ENCODE measurements at regions not wholly inside any gene's neighbourhood (a gene's known extent, or its start where the extent isn't known, plus 50 kb on each side); places are given as distances from the start of the nearest gene placed in this dataset.

DNA sequence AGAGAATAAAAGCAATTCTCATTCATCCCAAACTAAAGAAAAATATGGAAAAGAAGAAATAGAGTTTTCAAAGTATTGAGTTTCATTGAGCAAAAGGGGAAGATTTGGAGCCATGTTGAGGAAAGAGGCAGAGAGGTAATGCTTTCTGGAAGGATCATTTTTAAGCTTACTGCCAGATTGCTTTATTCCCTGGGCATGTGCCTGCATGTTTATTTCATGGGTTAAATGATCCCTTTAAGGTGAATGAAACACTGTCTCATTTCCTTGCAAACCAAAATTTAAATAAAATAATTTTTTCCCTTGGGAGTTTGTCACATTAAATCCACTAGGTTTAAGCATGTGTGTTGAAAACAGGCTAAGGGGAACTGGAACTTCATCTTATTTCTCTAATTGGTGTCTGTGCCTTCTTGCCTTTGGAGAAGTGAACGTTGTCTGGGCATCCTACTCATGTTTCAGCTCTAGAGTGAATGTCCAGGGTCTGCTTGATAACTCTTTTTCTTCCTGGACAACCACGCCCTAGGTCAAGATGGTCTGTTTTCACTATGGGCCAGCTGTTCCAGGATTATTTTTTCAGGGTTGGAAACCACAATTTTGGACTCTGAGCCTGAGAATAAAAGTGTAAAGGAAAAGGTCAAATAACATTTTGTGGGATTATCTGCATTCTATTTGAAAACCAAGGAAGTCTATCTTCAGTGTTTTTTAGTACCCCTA is 114.1 kb upstream of the ELL2 start:
- H3K4me1 ChIP-seq (ENCODE audit: insufficient read depth, low read length, severe bottlenecking): no peaks in the 10 kb centered on the region
- H3K9ac ChIP-seq (ENCODE audit: low read length): no peak overlapping the region
- no peak for TF ChIP-seq EZH2 (IDR thresholded peaks at IDR 0.05; ENCODE audit: borderline replicate concordance, low read length)
- TF ChIP-seq, protein P1, sequence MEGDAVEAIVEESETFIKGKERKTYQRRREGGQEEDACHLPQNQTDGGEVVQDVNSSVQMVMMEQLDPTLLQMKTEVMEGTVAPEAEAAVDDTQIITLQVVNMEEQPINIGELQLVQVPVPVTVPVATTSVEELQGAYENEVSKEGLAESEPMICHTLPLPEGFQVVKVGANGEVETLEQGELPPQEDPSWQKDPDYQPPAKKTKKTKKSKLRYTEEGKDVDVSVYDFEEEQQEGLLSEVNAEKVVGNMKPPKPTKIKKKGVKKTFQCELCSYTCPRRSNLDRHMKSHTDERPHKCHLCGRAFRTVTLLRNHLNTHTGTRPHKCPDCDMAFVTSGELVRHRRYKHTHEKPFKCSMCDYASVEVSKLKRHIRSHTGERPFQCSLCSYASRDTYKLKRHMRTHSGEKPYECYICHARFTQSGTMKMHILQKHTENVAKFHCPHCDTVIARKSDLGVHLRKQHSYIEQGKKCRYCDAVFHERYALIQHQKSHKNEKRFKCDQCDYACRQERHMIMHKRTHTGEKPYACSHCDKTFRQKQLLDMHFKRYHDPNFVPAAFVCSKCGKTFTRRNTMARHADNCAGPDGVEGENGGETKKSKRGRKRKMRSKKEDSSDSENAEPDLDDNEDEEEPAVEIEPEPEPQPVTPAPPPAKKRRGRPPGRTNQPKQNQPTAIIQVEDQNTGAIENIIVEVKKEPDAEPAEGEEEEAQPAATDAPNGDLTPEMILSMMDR (IDR thresholded peaks at IDR 0.05; ENCODE audit: low read length): no peak
- no peaks in the 10 kb centered on the region for H3K9me3 ChIP-seq (ENCODE audit: low read length)
- no peak overlapping the region for H3K27ac ChIP-seq (ENCODE audit: low read depth, low read length, poor library complexity, severe bottlenecking)
- no peak overlapping the region for H3K4me2 ChIP-seq (ENCODE audit: low read length)
- no peak overlapping the region for H2AFZ ChIP-seq (ENCODE audit: low read length)
- no peak overlapping the region for H3K4me3 ChIP-seq (ENCODE audit: low read depth, low read length, poor library complexity, severe bottlenecking)
- no peaks in the 10 kb centered on the region for H3K9me2 ChIP-seq (ENCODE audit: low read depth, low read length)
- H3K36me3 ChIP-seq (ENCODE audit: insufficient read depth, low read length): no peaks in the 10 kb centered on the region
- H3K79me2 ChIP-seq (ENCODE audit: insufficient read depth, low read length): no peaks in the 10 kb centered on the region
- no peaks in the 10 kb centered on the region for H4K20me1 ChIP-seq (ENCODE audit: insufficient read depth, low read length)
- H3K27me3 ChIP-seq (ENCODE audit: insufficient read depth, low read length): no peaks in the 10 kb centered on the region
- no peaks in the 10 kb centered on the region for H3F3A ChIP-seq (ENCODE audit: insufficient read depth, low read length)

DNA sequence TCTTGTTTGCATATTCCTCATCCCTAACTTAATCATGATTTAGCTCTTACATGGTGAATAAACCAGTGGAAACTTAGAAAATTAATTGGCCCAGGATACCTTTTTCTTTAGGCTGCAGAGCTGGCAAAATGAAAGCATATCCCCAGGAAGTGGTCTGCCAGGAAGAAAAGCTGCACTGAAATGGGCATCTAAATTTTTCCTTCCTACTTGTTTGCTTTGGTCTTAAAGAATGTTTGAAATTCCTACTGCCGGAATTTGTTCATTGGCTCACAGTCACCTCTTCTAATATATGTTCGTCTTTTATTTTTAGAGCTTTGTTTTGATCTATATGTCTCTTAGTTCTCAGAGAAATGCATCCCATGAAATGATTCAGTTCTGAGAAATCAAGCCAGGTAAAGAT is 113.2 kb upstream of the ELL2 start:
- Histone ChIP-seq H3K79me2 (ENCODE audit: insufficient read depth, low read length) (no peaks in the 10 kb centered on the region), H3F3A (ENCODE audit: insufficient read depth, low read length) (no peaks in the 10 kb centered on the region), H3K27ac (ENCODE audit: low read depth, low read length, poor library complexity, severe bottlenecking) (no peak overlapping the region), H3K9ac (ENCODE audit: low read length) (no peak overlapping the region), H3K27me3 (ENCODE audit: insufficient read depth, low read length) (no peaks in the 10 kb centered on the region), H4K20me1 (ENCODE audit: insufficient read depth, low read length) (no peaks in the 10 kb centered on the region), H3K4me2 (ENCODE audit: low read length) (no peak overlapping the region), H3K4me3 (ENCODE audit: low read depth, low read length, poor library complexity, severe bottlenecking) (no peak overlapping the region), H2AFZ (ENCODE audit: low read length) (no peak overlapping the region), H3K9me3 (ENCODE audit: low read length) (no peaks in the 10 kb centered on the region), H3K4me1 (ENCODE audit: insufficient read depth, low read length, severe bottlenecking) (no peaks in the 10 kb centered on the region), H3K36me3 (ENCODE audit: insufficient read depth, low read length) (no peaks in the 10 kb centered on the region), H3K9me2 (ENCODE audit: low read depth, low read length) (no peaks in the 10 kb centered on the region)
- TF ChIP-seq, protein P1 (IDR thresholded peaks at IDR 0.05; ENCODE audit: low read length): no peak
- TF ChIP-seq EZH2 (IDR thresholded peaks at IDR 0.05; ENCODE audit: borderline replicate concordance, low read length): no peak

DNA sequence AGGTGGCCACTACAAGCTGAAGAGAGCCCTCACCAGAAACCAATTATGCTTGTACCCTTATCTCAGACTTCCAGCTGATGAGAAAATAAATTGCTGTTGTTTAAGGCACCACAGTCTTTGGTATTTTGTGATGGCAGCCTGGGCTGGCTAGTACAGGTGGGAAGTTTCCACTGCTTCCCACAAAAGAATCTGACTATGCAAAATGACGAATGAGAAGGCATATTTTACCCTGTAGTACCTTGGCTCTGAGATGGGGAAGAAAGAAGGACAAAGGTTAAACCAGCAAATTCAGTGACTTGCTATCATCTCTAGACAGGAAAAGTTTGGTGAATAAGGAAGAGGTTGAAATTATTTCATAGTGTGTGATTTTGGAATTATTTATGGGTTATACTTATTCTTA is 112.8 kb upstream of the ELL2 start:
- Histone ChIP-seq H3K4me1 (ENCODE audit: insufficient read depth, low read length, severe bottlenecking) (no peaks in the 10 kb centered on the region), H2AFZ (ENCODE audit: low read length) (no peak overlapping the region)

More for the DNA sequence above, 112.8 kb upstream of the ELL2 start:
- no peaks in the 10 kb centered on the region for H3K79me2 ChIP-seq (ENCODE audit: insufficient read depth, low read length)
- no peak overlapping the region for H3K27ac ChIP-seq (ENCODE audit: low read depth, low read length, poor library complexity, severe bottlenecking)
- H3K4me2 ChIP-seq (ENCODE audit: low read length): no peak overlapping the region
- no peaks in the 10 kb centered on the region for H3F3A ChIP-seq (ENCODE audit: insufficient read depth, low read length)
- H3K9me3 ChIP-seq (ENCODE audit: low read length): no peaks in the 10 kb centered on the region
- H3K9ac ChIP-seq (ENCODE audit: low read length): no peak overlapping the region
- H3K4me3 ChIP-seq (ENCODE audit: low read depth, low read length, poor library complexity, severe bottlenecking): no peak overlapping the region
- TF ChIP-seq, protein P1 (IDR thresholded peaks at IDR 0.05; ENCODE audit: low read length): no peak
- TF ChIP-seq EZH2 (IDR thresholded peaks at IDR 0.05; ENCODE audit: borderline replicate concordance, low read length): no peak
- H3K36me3 ChIP-seq (ENCODE audit: insufficient read depth, low read length): no peaks in the 10 kb centered on the region
- H3K27me3 ChIP-seq (ENCODE audit: insufficient read depth, low read length): no peaks in the 10 kb centered on the region
- no peaks in the 10 kb centered on the region for H3K9me2 ChIP-seq (ENCODE audit: low read depth, low read length)
- no peaks in the 10 kb centered on the region for H4K20me1 ChIP-seq (ENCODE audit: insufficient read depth, low read length)
